NOMO-1 (cell line): ENCODE measurements at regions not wholly inside any gene's neighbourhood (a gene's known extent, or its start where the extent isn't known, plus 50 kb on each side); places are given as distances from the start of the nearest gene placed in this dataset.

Experiments used
- DNase-seq, 2 experiments: peaks; one replicate each; lab custom pipeline; 2025; ENCODE audit not compliant: unreplicated experiment in 2 of 2; lab: John Stamatoyannopoulos, UW

DNA sequence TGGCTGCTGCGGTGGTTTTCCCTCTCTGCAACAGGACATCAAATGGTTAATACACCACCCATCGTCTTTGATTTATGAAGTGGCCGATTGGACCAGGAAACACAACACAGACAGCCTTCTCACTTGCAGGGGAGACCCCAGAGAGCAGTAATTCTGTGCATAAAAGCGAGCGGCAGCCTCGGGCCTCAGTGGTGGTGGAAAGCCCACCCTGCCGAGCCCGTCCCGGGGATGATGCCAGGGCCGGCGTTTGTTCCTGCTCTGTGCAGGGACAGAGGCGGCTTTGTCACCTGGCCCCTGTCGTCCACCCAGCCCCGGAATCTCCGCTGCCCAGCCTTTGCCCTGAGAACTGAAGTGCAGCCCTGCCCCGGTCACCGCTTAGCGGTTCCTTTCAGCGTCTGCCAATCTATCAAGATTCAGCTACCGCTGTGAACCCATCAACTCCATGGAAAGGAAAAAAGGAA is 184.4 kb downstream of the TSHZ3 start:
- DNase-seq = no peak

GRCh38 chr19:31160336-31160926 is 188.8 kb downstream of the TSHZ3 start:
- DNase-seq = no peak

GRCh38 chr19:31154021-31154420 is 195.2 kb downstream of the TSHZ3 start:
- DNase-seq = no peak

- DNase-seq = no peak
Measured at GRCh38 chr19:31152906-31153305, 196.3 kb downstream of the TSHZ3 start.

- no peak for DNase-seq
Measured at GRCh38 chr19:31149441-31149941, 199.7 kb downstream of the TSHZ3 start.

GRCh38 chr19:31148671-31149070 is 200.6 kb downstream of the TSHZ3 start:
- no peak for DNase-seq

DNA sequence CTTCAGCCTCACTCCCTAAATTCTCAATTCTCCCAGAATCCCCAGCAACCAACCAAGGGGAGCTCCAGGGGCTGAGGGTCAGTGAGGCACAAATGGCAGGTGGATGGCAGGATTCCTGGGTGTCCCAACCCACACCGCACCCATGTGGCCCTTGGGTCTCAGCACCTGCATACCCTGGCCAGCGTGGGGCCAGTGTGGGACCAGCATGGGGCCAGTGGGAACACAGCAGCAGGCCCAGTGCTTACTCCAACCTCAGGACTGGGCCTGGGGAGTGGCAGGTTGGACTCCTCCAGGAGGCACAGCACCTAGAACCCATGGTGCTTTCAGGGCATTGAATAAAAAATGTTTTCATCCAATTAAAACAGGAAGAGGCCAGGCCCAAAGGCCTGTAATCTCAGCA is 202.0 kb downstream of the TSHZ3 start:
- no peak for DNase-seq

DNA sequence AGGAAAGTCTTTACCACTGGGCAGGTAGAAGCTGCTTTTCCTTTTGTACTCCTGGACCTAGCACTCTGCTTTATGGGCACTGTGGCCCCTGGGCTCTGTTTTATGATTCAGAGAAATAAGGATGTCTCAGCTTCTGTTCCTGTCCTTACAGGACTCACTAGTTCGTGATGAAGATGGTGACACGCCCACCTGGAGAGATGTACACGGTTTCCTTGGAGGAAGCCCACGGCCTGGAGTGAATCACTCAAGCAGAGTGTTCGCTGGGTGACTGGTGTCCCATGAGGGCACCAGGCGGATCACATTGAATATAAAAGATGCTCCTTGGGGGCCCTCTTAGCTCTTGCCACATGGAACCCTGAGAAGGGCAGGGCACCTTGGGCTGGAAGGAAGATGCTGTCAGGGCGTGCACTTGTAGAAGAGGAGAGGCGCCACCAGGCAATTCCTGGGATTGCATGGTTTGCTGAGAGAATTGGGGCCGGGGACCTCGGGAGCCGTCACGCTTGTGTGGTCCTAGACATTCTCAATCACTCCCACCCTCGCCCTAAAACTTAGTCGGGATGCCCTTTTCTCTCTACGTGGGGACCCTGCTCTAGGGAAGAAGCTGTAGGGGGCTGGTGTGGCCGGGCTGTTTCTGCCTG is 202.6 kb downstream of the TSHZ3 start:
- DNase-seq = no peak

- no peak for DNase-seq
Measured at GRCh38 chr19:31146015-31146414, 203.2 kb downstream of the TSHZ3 start.

GRCh38 chr19:31145007-31145406 is 204.2 kb downstream of the TSHZ3 start:
- no peak for DNase-seq

- no peak for DNase-seq
Measured at GRCh38 chr19:31144075-31144870, 205.0 kb downstream of the TSHZ3 start.

GRCh38 chr19:31141301-31141700 is 207.9 kb downstream of the TSHZ3 start:
- no peak for DNase-seq

GRCh38 chr19:31140717-31141116 is 208.5 kb downstream of the TSHZ3 start:
- no peak for DNase-seq

GRCh38 chr19:31139871-31140505 is 209.2 kb downstream of the TSHZ3 start:
- no peak for DNase-seq

DNA sequence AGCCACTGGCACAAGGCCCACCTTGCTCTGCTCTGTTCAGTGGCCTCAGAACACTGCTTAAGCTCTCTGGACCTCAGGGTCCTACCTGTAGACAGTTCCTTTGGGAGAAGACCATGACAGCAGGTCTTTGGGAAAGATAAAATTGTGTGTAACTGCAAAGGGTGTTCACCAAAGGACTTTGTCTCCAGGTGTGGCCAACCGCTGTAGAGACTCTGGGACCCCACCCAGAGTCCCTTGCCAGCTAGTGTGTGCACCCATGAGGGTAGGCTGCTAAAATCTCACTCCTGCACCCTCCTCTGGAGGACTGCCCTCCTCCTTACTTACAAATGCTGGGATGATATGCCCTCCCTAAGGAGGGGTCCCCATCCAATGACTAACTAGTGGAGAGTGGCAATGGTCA is 211.2 kb downstream of the TSHZ3 start:
- DNase-seq = no peak

DNA sequence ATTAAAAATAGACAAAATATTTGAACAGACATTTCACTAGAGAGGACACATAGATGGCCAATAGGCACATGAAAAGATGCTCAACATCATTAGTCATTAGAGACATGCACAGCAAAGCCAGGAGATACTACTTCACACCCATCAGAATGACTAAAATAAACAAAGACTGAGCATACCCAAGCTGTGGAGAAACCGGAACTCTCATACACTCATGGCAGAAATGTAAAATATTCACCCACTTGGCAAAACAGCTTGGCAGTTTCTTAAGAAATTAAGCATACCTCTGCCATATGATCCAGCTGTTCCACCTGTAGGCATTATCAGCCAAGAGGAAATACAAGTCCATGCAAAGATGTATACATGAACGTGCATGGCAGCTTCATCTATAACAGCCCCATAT is 213.4 kb downstream of the TSHZ3 start:
- no peak for DNase-seq

GRCh38 chr19:31132753-31133110 is 216.5 kb downstream of the TSHZ3 start:
- no peak for DNase-seq

DNA sequence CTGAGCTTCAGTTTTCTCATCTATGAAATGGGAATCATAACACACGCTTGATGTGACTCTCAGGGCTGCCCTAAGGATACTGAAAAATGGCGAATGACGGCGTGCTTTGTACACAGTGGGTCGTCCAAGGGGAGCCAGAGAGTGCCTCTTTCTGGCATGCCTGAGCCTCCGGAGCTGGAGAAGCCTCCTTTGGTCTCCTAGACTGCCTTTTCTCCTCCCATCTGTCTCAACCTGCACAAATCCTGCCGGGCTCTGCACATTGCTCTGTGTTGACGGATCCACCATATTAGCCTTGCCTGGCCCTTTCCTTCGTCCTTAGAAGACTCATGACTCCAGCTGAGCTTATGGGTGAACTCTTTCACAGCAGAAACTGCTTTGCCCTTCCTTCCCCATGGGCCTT is 220.9 kb downstream of the TSHZ3 start:
- DNase-seq = no peak

GRCh38 chr19:31127134-31127967 is 221.9 kb downstream of the TSHZ3 start:
- no peak for DNase-seq

GRCh38 chr19:31126236-31126635 is 223.0 kb downstream of the TSHZ3 start:
- no peak for DNase-seq
